ENCODE measurements at regions not wholly inside any gene's neighbourhood (a gene's known extent, or its start where the extent isn't known, plus 50 kb on each side); places are given as distances from the start of the nearest gene placed in this dataset.

GRCh38 chr9:103757062-103757461 lies 337.0 kb upstream of the SMC2 start:
- Histone ChIP-seq H3K79me2 (ENCODE audit: low read length) (no peaks in the 10 kb centered on the region), H3K4me1 (ENCODE audit: insufficient read depth, low read length) (no peaks in the 10 kb centered on the region), H3K27ac (ENCODE audit: low read length) (no peak overlapping the region), H3K36me3 (ENCODE audit: low read depth, low read length) (no peaks in the 10 kb centered on the region), H3K9me3 (ENCODE audit: low read length) (no peaks in the 10 kb centered on the region), H2AFZ (ENCODE audit: low read length) (no peak overlapping the region), H3K27me3 (ENCODE audit: low read length) (no peaks in the 10 kb centered on the region), H4K20me1 (ENCODE audit: low read length) (no peaks in the 10 kb centered on the region), H3K9ac (ENCODE audit: low read length) (no peak overlapping the region), H3K9me2 (replicated peaks; ENCODE audit: low read length) (no peaks in the 10 kb centered on the region), H3K4me2 (ENCODE audit: low read length) (no peak overlapping the region), H3K4me3 (ENCODE audit: low read length) (no peak overlapping the region), H3F3A (ENCODE audit: low read length, unreplicated experiment) (no peaks in the 10 kb centered on the region)
- ChIA-PET CTCF (no interaction called here), POLR2A (ENCODE audit: unreplicated experiment) (no interaction called here)
- no peak for DNase-seq
- TF ChIP-seq EZH2phosphoT487 (IDR thresholded peaks at IDR 0.05; ENCODE audit: borderline replicate concordance, low read length), result no peak
- no peak for TF ChIP-seq EZH2 (IDR thresholded peaks at IDR 0.05; ENCODE audit: low read length, unreplicated experiment)
- no peak for TF ChIP-seq CTCF (conservative IDR thresholded peaks at IDR 0.05; ENCODE audit: low read depth, low read length)
- no TSS peak for BruUV-seq (replicated peaks)
- ATAC-seq, result no peak
- intact Hi-C loops (cut with micrococcal nuclease), result no loop called here

- ChIA-PET POLR2A (ENCODE audit: unreplicated experiment) (interaction anchor here (0.7 kb wide), 1 partner anchor 333 kb away, joined by 3 read pairs; no protein-coding TSS in a partner anchor), CTCF (no interaction called here)
- BruUV-seq (replicated peaks), result no TSS peak
These were observed 332.6 kb upstream of the SMC2 start for GRCh38 chr9:103761466-103761865.

More at GRCh38 chr9:103761466-103761865, 332.6 kb upstream of the SMC2 start:
- Histone ChIP-seq H3K27me3 (ENCODE audit: low read length) (no peaks in the 10 kb centered on the region), H3K9me2 (replicated peaks; ENCODE audit: low read length) (no peaks in the 10 kb centered on the region), H4K20me1 (ENCODE audit: low read length) (no peaks in the 10 kb centered on the region), H3K79me2 (ENCODE audit: low read length) (no peaks in the 10 kb centered on the region), H3K27ac (ENCODE audit: low read length) (no peak overlapping the region), H3K9ac (ENCODE audit: low read length) (no peak overlapping the region), H3K9me3 (ENCODE audit: low read length) (no peaks in the 10 kb centered on the region), H2AFZ (ENCODE audit: low read length) (no peak overlapping the region), H3K4me3 (ENCODE audit: low read length) (no peak overlapping the region), H3K4me1 (ENCODE audit: insufficient read depth, low read length) (no peaks in the 10 kb centered on the region), H3F3A (ENCODE audit: low read length, unreplicated experiment) (no peaks in the 10 kb centered on the region), H3K4me2 (ENCODE audit: low read length) (no peak overlapping the region), H3K36me3 (ENCODE audit: low read depth, low read length) (no peaks in the 10 kb centered on the region)
- TF ChIP-seq EZH2phosphoT487 (IDR thresholded peaks at IDR 0.05; ENCODE audit: borderline replicate concordance, low read length), result no peak
- no peak for TF ChIP-seq EZH2 (IDR thresholded peaks at IDR 0.05; ENCODE audit: low read length, unreplicated experiment)
- TF ChIP-seq CTCF (conservative IDR thresholded peaks at IDR 0.05; ENCODE audit: low read depth, low read length), result no peak
- intact Hi-C loops (cut with micrococcal nuclease), result no loop called here
- ATAC-seq (no peak), DNase-seq (no peak)
